Glutamatergic neuron (in vitro differentiated cells): ENCODE measurements at regions not wholly inside any gene's neighbourhood (a gene's known extent, or its start where the extent isn't known, plus 50 kb on each side); places are given as distances from the start of the nearest gene placed in this dataset.

Experiments used
- DNase-seq: peaks from one replicate; pipeline ENCODE4 v3.0.0; 2022
- H3K27ac Mint-ChIP-seq: one replicate; pipeline ENCODE4 v1.8.0; 2020; ENCODE audit warnings: mild to moderate bottlenecking, mixed read lengths, inconsistent platforms; ENCODE audit not compliant: unreplicated experiment
- H3K27me3 Mint-ChIP-seq: one replicate; pipeline ENCODE4 v1.8.0; 2020; ENCODE audit warnings: mild to moderate bottlenecking, moderate library complexity, mixed read lengths, inconsistent platforms; ENCODE audit not compliant: unreplicated experiment
- H3K36me3 Mint-ChIP-seq: one replicate; pipeline ENCODE4 v1.8.0; 2020; ENCODE audit warnings: mild to moderate bottlenecking, mixed read lengths, inconsistent platforms; ENCODE audit not compliant: unreplicated experiment
- H3K4me1 Mint-ChIP-seq: one replicate; pipeline ENCODE4 v1.8.0; 2020; ENCODE audit warnings: mild to moderate bottlenecking, low read depth, mixed read lengths, inconsistent platforms; ENCODE audit not compliant: unreplicated experiment
- H3K4me3 Mint-ChIP-seq: one replicate; pipeline ENCODE4 v1.8.0; 2020; ENCODE audit warnings: mild to moderate bottlenecking, mixed read lengths, inconsistent platforms; ENCODE audit not compliant: unreplicated experiment
- H3K9me3 Mint-ChIP-seq: one replicate; pipeline ENCODE4 v1.8.0; 2020; ENCODE audit warnings: mild to moderate bottlenecking, moderate library complexity, mixed read lengths, inconsistent platforms; ENCODE audit not compliant: unreplicated experiment
- TF ChIP-seq, protein P1 (sequence below): fragments of 200-600 bp; sonication (generic); IDR thresholded peaks from one replicate; pipeline ENCODE4 v1.5.0; 2021; ENCODE audit not compliant: partially characterized antibody, unreplicated experiment

GRCh38 chr4:141502755-141503154 lies 133.6 kb upstream of the IL15 start:
- TF ChIP-seq, protein P1, sequence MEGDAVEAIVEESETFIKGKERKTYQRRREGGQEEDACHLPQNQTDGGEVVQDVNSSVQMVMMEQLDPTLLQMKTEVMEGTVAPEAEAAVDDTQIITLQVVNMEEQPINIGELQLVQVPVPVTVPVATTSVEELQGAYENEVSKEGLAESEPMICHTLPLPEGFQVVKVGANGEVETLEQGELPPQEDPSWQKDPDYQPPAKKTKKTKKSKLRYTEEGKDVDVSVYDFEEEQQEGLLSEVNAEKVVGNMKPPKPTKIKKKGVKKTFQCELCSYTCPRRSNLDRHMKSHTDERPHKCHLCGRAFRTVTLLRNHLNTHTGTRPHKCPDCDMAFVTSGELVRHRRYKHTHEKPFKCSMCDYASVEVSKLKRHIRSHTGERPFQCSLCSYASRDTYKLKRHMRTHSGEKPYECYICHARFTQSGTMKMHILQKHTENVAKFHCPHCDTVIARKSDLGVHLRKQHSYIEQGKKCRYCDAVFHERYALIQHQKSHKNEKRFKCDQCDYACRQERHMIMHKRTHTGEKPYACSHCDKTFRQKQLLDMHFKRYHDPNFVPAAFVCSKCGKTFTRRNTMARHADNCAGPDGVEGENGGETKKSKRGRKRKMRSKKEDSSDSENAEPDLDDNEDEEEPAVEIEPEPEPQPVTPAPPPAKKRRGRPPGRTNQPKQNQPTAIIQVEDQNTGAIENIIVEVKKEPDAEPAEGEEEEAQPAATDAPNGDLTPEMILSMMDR, result no peak
- no peaks in the 10 kb centered on the region for H3K36me3 Mint-ChIP-seq
- H3K27ac Mint-ChIP-seq, result no peak overlapping the region
- no peaks in the 10 kb centered on the region for H3K9me3 Mint-ChIP-seq
- peaks cover 2% of the 10 kb centered on the region for H3K4me1 Mint-ChIP-seq
- no peak for DNase-seq
- H3K4me3 Mint-ChIP-seq, result no peak overlapping the region
- H3K27me3 Mint-ChIP-seq, result no peaks in the 10 kb centered on the region

- H3K9me3 Mint-ChIP-seq, result no peaks in the 10 kb centered on the region
- H3K27ac Mint-ChIP-seq, result no peak overlapping the region
Observed at GRCh38 chr4:141503260-141503659, 133.1 kb upstream of the IL15 start.

GRCh38 chr4:141511055-141511454 lies 125.3 kb upstream of the IL15 start:
- DNase-seq, result no peak
- TF ChIP-seq, protein P1, result no peak
- H3K27me3 Mint-ChIP-seq, result no peaks in the 10 kb centered on the region
- peaks cover 4% of the 10 kb centered on the region for H3K9me3 Mint-ChIP-seq
- no peak overlapping the region for H3K4me3 Mint-ChIP-seq
- no peaks in the 10 kb centered on the region for H3K4me1 Mint-ChIP-seq
- H3K36me3 Mint-ChIP-seq, result peaks cover 12% of the 10 kb centered on the region
- no peak overlapping the region for H3K27ac Mint-ChIP-seq

More at GRCh38 chr4:141503260-141503659, 133.1 kb upstream of the IL15 start:
- H3K4me3 Mint-ChIP-seq, result no peak overlapping the region
- peaks cover 3% of the 10 kb centered on the region for H3K36me3 Mint-ChIP-seq
- peaks cover 2% of the 10 kb centered on the region for H3K4me1 Mint-ChIP-seq
- TF ChIP-seq, protein P1, result no peak
- no peak for DNase-seq
- H3K27me3 Mint-ChIP-seq, result no peaks in the 10 kb centered on the region

GRCh38 chr4:141513866-141514265 lies 122.5 kb upstream of the IL15 start:
- TF ChIP-seq, protein P1, result no peak
- Mint-ChIP-seq H3K4me1 (no peaks in the 10 kb centered on the region), H3K27me3 (no peaks in the 10 kb centered on the region), H3K36me3 (peaks cover 4% of the 10 kb centered on the region), H3K4me3 (no peak overlapping the region), H3K9me3 (peaks cover under 1% of the 10 kb centered on the region), H3K27ac (no peak overlapping the region)
- no peak for DNase-seq

DNA sequence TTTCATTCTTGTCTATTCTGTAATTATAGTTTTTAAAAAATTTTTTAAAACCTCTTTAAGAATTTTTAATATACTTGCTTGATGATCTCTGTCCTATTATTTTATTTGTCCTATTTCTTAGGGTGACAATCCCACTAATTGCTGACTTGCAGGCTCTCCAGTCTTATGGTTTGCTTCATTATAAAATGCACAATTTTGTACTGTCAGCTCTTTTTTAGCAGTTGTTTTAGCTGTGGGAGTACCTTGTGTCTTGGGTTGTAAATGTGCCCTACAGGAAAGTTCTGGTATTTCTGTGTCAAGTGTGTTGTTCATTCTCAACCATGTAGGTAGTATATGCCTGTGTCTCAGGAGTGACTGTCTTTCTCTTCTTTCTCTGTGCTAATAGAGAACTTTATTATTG lies 118.2 kb upstream of the IL15 start:
- no peak overlapping the region for H3K27ac Mint-ChIP-seq
- H3K9me3 Mint-ChIP-seq, result no peaks in the 10 kb centered on the region
- H3K4me1 Mint-ChIP-seq, result no peaks in the 10 kb centered on the region
- no peak overlapping the region for H3K4me3 Mint-ChIP-seq
- TF ChIP-seq, protein P1, result peak; percentile 5
- no peak for DNase-seq
- H3K36me3 Mint-ChIP-seq, result no peaks in the 10 kb centered on the region
- H3K27me3 Mint-ChIP-seq, result no peaks in the 10 kb centered on the region
